ENCODE measurements at regions not wholly inside any gene's neighbourhood (a gene's known extent, or its start where the extent isn't known, plus 50 kb on each side); places are given as distances from the start of the nearest gene placed in this dataset.

- no peak overlapping the region for H3K4me3 Mint-ChIP-seq (ENCODE audit: unreplicated experiment)
- no peak for TF ChIP-seq CTCF (IDR thresholded peaks at IDR 0.05)
- H3K36me3 Mint-ChIP-seq (ENCODE audit: low read depth), result peaks cover 16% of the 10 kb centered on the region
- no peak for DNase-seq (ENCODE audit: low spot score)
- no peaks in the 10 kb centered on the region for H3K27me3 Mint-ChIP-seq (ENCODE audit: low read depth)
- no peak overlapping the region for H3K27ac Mint-ChIP-seq (ENCODE audit: unreplicated experiment)
- H3K9me3 Mint-ChIP-seq (ENCODE audit: low read depth), result peaks cover 44% of the 10 kb centered on the region
- peaks cover 6% of the 10 kb centered on the region for H3K4me1 Mint-ChIP-seq (ENCODE audit: low read depth)
Measured at GRCh38 chr5:97600486-97600885, 417.4 kb upstream of the RIOK2 start.

GRCh38 chr5:97601651-97602050, 418.6 kb upstream of the RIOK2 start:
- no peak overlapping the region for H3K4me3 Mint-ChIP-seq (ENCODE audit: unreplicated experiment)

GRCh38 chr5:97606531-97606930, 423.5 kb upstream of the RIOK2 start:
- Mint-ChIP-seq H3K4me3 (ENCODE audit: unreplicated experiment) (no peak overlapping the region), H3K27me3 (ENCODE audit: low read depth) (no peaks in the 10 kb centered on the region), H3K36me3 (ENCODE audit: low read depth) (no peaks in the 10 kb centered on the region), H3K4me1 (ENCODE audit: low read depth) (peaks cover 4% of the 10 kb centered on the region), H3K27ac (ENCODE audit: unreplicated experiment) (no peak overlapping the region), H3K9me3 (ENCODE audit: low read depth) (peaks cover 13% of the 10 kb centered on the region)
- no peak for DNase-seq (ENCODE audit: low spot score)
- no peak for TF ChIP-seq CTCF (IDR thresholded peaks at IDR 0.05)

More at GRCh38 chr5:97601651-97602050, 418.6 kb upstream of the RIOK2 start:
- no peak overlapping the region for H3K27ac Mint-ChIP-seq (ENCODE audit: unreplicated experiment)
- H3K4me1 Mint-ChIP-seq (ENCODE audit: low read depth), result peaks cover 6% of the 10 kb centered on the region
- no peaks in the 10 kb centered on the region for H3K27me3 Mint-ChIP-seq (ENCODE audit: low read depth)
- H3K36me3 Mint-ChIP-seq (ENCODE audit: low read depth), result peaks cover 11% of the 10 kb centered on the region
- peaks cover 35% of the 10 kb centered on the region for H3K9me3 Mint-ChIP-seq (ENCODE audit: low read depth)
- no peak for DNase-seq (ENCODE audit: low spot score)
- no peak for TF ChIP-seq CTCF (IDR thresholded peaks at IDR 0.05)

- peaks cover 1% of the 10 kb centered on the region for H3K36me3 Mint-ChIP-seq (ENCODE audit: low read depth)
- no peak overlapping the region for H3K4me3 Mint-ChIP-seq (ENCODE audit: unreplicated experiment)
- H3K4me1 Mint-ChIP-seq (ENCODE audit: low read depth), result no peaks in the 10 kb centered on the region
- peaks cover 10% of the 10 kb centered on the region for H3K9me3 Mint-ChIP-seq (ENCODE audit: low read depth)
- no peak overlapping the region for H3K27ac Mint-ChIP-seq (ENCODE audit: unreplicated experiment)
- no peak for TF ChIP-seq CTCF (IDR thresholded peaks at IDR 0.05)
- H3K27me3 Mint-ChIP-seq (ENCODE audit: low read depth), result no peaks in the 10 kb centered on the region
- no peak for DNase-seq (ENCODE audit: low spot score)
Measured at GRCh38 chr5:97608501-97608900, 425.5 kb upstream of the RIOK2 start.

- Mint-ChIP-seq H3K27ac (ENCODE audit: unreplicated experiment) (no peak overlapping the region), H3K27me3 (ENCODE audit: low read depth) (peaks cover 3% of the 10 kb centered on the region), H3K36me3 (ENCODE audit: low read depth) (no peaks in the 10 kb centered on the region), H3K9me3 (ENCODE audit: low read depth) (peaks cover 14% of the 10 kb centered on the region), H3K4me1 (ENCODE audit: low read depth) (no peaks in the 10 kb centered on the region), H3K4me3 (ENCODE audit: unreplicated experiment) (no peak overlapping the region)
- DNase-seq (ENCODE audit: low spot score), result no peak
- TF ChIP-seq CTCF (IDR thresholded peaks at IDR 0.05), result no peak
Measured at GRCh38 chr5:97618721-97619120, 435.7 kb upstream of the RIOK2 start.

All from chondrocyte (in vitro differentiated cells).